OCI-LY7 (cell line): ENCODE measurements at regions not wholly inside any gene's neighbourhood (a gene's known extent, or its start where the extent isn't known, plus 50 kb on each side); places are given as distances from the start of the nearest gene placed in this dataset.

Experiments
- BruUV-seq: library from RNA; stranded (reverse); fragments of 400-500 nt; replicated peaks from 2 replicates; lab custom pipeline; 2021; lab: Mats Ljungman, UMichigan
- CTCF ChIA-PET: fragments of 300-600 bp; sonication (Branson Sonifier 250); formaldehyde crosslinking; loops from one replicate; lab custom pipeline; 2022; ENCODE audit warnings: antibody characterized with exemption; ENCODE audit not compliant: unreplicated experiment; lab: Charles Lee
- POLR2A ChIA-PET: fragments of 300-600 bp; sonication (Branson Sonifier 250); formaldehyde crosslinking; loops from one replicate; lab custom pipeline; 2022; ENCODE audit warnings: antibody characterized with exemption; lab: Charles Lee
- DNase-seq: peaks from one replicate; pipeline ENCODE4 v3.0.0-alpha.2; 2015; ENCODE audit warnings: low spot score
- H2AFZ ChIP-seq: fragments of 200-600 bp; sonication (generic), shearing (Covaris generic); 2 replicates; pipeline ENCODE4 v1.6.1; 2014; ENCODE audit warnings: mild to moderate bottlenecking, antibody characterized with exemption, low read length, moderate library complexity
- H3K27ac ChIP-seq: fragments of 200-600 bp; sonication (generic); 2 replicates; pipeline ENCODE4 v1.5.1; 2014; ENCODE audit warnings: mixed run types, low read depth, mild to moderate bottlenecking, moderate library complexity, low read length, inconsistent platforms; ENCODE audit not compliant: poor library complexity, severe bottlenecking
- H3K36me3 ChIP-seq: fragments of 200-600 bp; sonication (generic); 2 replicates; pipeline ENCODE4 v1.6.1; 2014; ENCODE audit warnings: mild to moderate bottlenecking, antibody characterized with exemption, low read length, moderate library complexity, mixed read lengths; ENCODE audit not compliant: insufficient read depth
- H3K4me1 ChIP-seq: fragments of 200-600 bp; sonication (generic); 2 replicates; pipeline ENCODE4 v1.5.1; 2014; ENCODE audit warnings: mild to moderate bottlenecking, low read length; ENCODE audit not compliant: insufficient read depth, poor library complexity, severe bottlenecking
- H3K4me2 ChIP-seq: fragments of 200-600 bp; sonication (generic); 2 replicates; pipeline ENCODE4 v1.6.1; 2014; ENCODE audit warnings: mild to moderate bottlenecking, low read length
- H3K4me3 ChIP-seq: fragments of 200-600 bp; sonication (generic); 2 replicates; pipeline ENCODE4 v1.5.1; 2014; ENCODE audit warnings: mild to moderate bottlenecking, low read depth, low read length; ENCODE audit not compliant: poor library complexity, severe bottlenecking
- H3K79me2 ChIP-seq: fragments of 200-600 bp; sonication (generic); 2 replicates; pipeline ENCODE4 v1.6.1; 2016; ENCODE audit warnings: low read depth, mild to moderate bottlenecking, low read length, moderate library complexity, mixed read lengths; ENCODE audit not compliant: insufficient read depth
- H3K9me2 ChIP-seq: fragments of 200-600 bp; sonication (generic); 2 replicates; pipeline ENCODE4 v1.6.1; 2016; ENCODE audit warnings: mild to moderate bottlenecking, low read length, mixed read lengths; ENCODE audit not compliant: insufficient read depth
- H3K9me3 ChIP-seq: fragments of 200-600 bp; sonication (generic); 2 replicates; pipeline ENCODE4 v1.6.1; 2014; ENCODE audit warnings: mild to moderate bottlenecking, mixed run types, low read length, mixed read lengths
- H4K20me1 ChIP-seq: fragments of 200-600 bp; sonication (generic); 2 replicates; pipeline ENCODE4 v1.6.1; 2014; ENCODE audit warnings: mild to moderate bottlenecking, antibody characterized with exemption, low read length, moderate library complexity, mixed read lengths; ENCODE audit not compliant: insufficient read depth
- CTCF ChIP-seq: fragments of 200-600 bp; sonication (generic); conservative IDR thresholded peaks from 2 replicates; pipeline ENCODE4 v1.5.1; 2014; ENCODE audit warnings: mild to moderate bottlenecking, antibody characterized with exemption, low read length, moderate library complexity, mixed read lengths
- EZH2phosphoT487 ChIP-seq: fragments of 200-600 bp; sonication (generic); IDR thresholded peaks from 2 replicates; pipeline ENCODE4 v1.6.1; 2018; ENCODE audit warnings: low read depth, borderline replicate concordance, mild to moderate bottlenecking, mixed run types, antibody characterized with exemption, low read length, moderate library complexity, mixed read lengths
- intact Hi-C: fragments of 100-400 bp; cut with micrococcal nuclease; formaldehyde crosslinking; loops from one replicate; pipeline ENCODE4 v1.10.0; 2022; ENCODE audit not compliant: unreplicated experiment

GRCh38 chr22:11627436-11627797 lies 3900.6 kb upstream of the OR11H1 start:
- no peaks in the 10 kb centered on the region for H4K20me1 ChIP-seq
- no TSS peak for BruUV-seq
- ChIA-PET CTCF (no interaction called here), POLR2A (no interaction called here)
- DNase-seq: no peak
- no peak overlapping the region for H2AFZ ChIP-seq
- no peak overlapping the region for H3K27ac ChIP-seq
- H3K4me1 ChIP-seq: no peaks in the 10 kb centered on the region
- peaks cover 17% of the 10 kb centered on the region for H3K9me3 ChIP-seq
- H3K4me2 ChIP-seq: no peak overlapping the region
- no peaks in the 10 kb centered on the region for H3K9me2 ChIP-seq
- intact Hi-C loops: no loop called here
- H3K4me3 ChIP-seq: no peak overlapping the region
- H3K79me2 ChIP-seq: no peaks in the 10 kb centered on the region
- no peaks in the 10 kb centered on the region for H3K36me3 ChIP-seq
- TF ChIP-seq EZH2phosphoT487: no peak
- no peak for TF ChIP-seq CTCF

GRCh38 chr22:11627798-11628650 lies 3900.0 kb upstream of the OR11H1 start:
- no peaks in the 10 kb centered on the region for H3K4me1 ChIP-seq
- CTCF ChIA-PET: no interaction called here
- H3K79me2 ChIP-seq: no peaks in the 10 kb centered on the region
- H3K9me3 ChIP-seq: peaks cover 17% of the 10 kb centered on the region
- H3K9me2 ChIP-seq: no peaks in the 10 kb centered on the region
- no peak for DNase-seq
- H3K4me2 ChIP-seq: no peak overlapping the region
- no peak overlapping the region for H3K4me3 ChIP-seq
- H4K20me1 ChIP-seq: no peaks in the 10 kb centered on the region
- intact Hi-C loops: no loop called here
- no peak overlapping the region for H3K27ac ChIP-seq
- no peaks in the 10 kb centered on the region for H3K36me3 ChIP-seq
- no peak for TF ChIP-seq CTCF
- POLR2A ChIA-PET: no interaction called here
- BruUV-seq: no TSS peak
- H2AFZ ChIP-seq: no peak overlapping the region
